ENCODE measurements at regions not wholly inside any gene's neighbourhood (a gene's known extent, or its start where the extent isn't known, plus 50 kb on each side); places are given as distances from the start of the nearest gene placed in this dataset.
"Not testable (repeated sequence)": the region's sequence is repeated elsewhere in the genome, so short reads cannot be mapped to it uniquely, and the experiment has no call there.

GRCh38 chr16:7278636-7279035 lies 54.0 kb upstream of the RBFOX1 start:
- no peak for DNase-seq (ENCODE audit: low spot score)

- no peak for DNase-seq (ENCODE audit: low spot score)
These were observed 60.0 kb upstream of the RBFOX1 start for GRCh38 chr16:7272567-7273158.

GRCh38 chr16:7271486-7271885 lies 61.2 kb upstream of the RBFOX1 start:
- no peak for DNase-seq (ENCODE audit: low spot score)

- no peak for DNase-seq (ENCODE audit: low spot score)
These were observed 61.8 kb upstream of the RBFOX1 start for GRCh38 chr16:7270823-7271222.

- DNase-seq (ENCODE audit: low spot score), result no peak
These were observed 62.6 kb upstream of the RBFOX1 start for GRCh38 chr16:7270006-7270405.

- DNase-seq (ENCODE audit: low spot score), result peak; percentile 59
These were observed 64.5 kb upstream of the RBFOX1 start for GRCh38 chr16:7268182-7268581.

- no peak for DNase-seq (ENCODE audit: low spot score)
These were observed 75.6 kb upstream of the RBFOX1 start for GRCh38 chr16:7257016-7257415.

GRCh38 chr16:7246578-7246977 lies 86.1 kb upstream of the RBFOX1 start:
- peak; percentile 50 for DNase-seq (ENCODE audit: low spot score)

- no peak for DNase-seq (ENCODE audit: low spot score)
These were observed 93.1 kb upstream of the RBFOX1 start for GRCh38 chr16:7239547-7239946.

- DNase-seq (ENCODE audit: low spot score), result no peak
These were observed 95.7 kb upstream of the RBFOX1 start for GRCh38 chr16:7236824-7237410.

GRCh38 chr16:7233975-7234374 lies 98.7 kb upstream of the RBFOX1 start:
- no peak for DNase-seq (ENCODE audit: low spot score)

- no peak for DNase-seq (ENCODE audit: low spot score)
These were observed 100.9 kb upstream of the RBFOX1 start for GRCh38 chr16:7231762-7232161.

GRCh38 chr16:7229433-7230218 lies 103.0 kb upstream of the RBFOX1 start:
- not testable (repeated sequence) for DNase-seq (ENCODE audit: low spot score)

GRCh38 chr16:7227229-7227721 lies 105.4 kb upstream of the RBFOX1 start:
- DNase-seq (ENCODE audit: low spot score), result peak; percentile 58

GRCh38 chr16:7221157-7221556 lies 111.5 kb upstream of the RBFOX1 start:
- no peak for DNase-seq (ENCODE audit: low spot score)

GRCh38 chr16:7218936-7219335 lies 113.7 kb upstream of the RBFOX1 start:
- DNase-seq (ENCODE audit: low spot score), result no peak

GRCh38 chr16:7217797-7218196 lies 114.8 kb upstream of the RBFOX1 start:
- DNase-seq (ENCODE audit: low spot score), result no peak

GRCh38 chr16:7216719-7217118 lies 115.9 kb upstream of the RBFOX1 start:
- no peak for DNase-seq (ENCODE audit: low spot score)

GRCh38 chr16:7211781-7212180 lies 120.9 kb upstream of the RBFOX1 start:
- no peak for DNase-seq (ENCODE audit: low spot score)

GRCh38 chr16:7209598-7209997 lies 123.0 kb upstream of the RBFOX1 start:
- no peak for DNase-seq (ENCODE audit: low spot score)

GRCh38 chr16:7206469-7206868 lies 126.2 kb upstream of the RBFOX1 start:
- no peak for DNase-seq (ENCODE audit: low spot score)

- no peak for DNase-seq (ENCODE audit: low spot score)
These were observed 132.3 kb upstream of the RBFOX1 start for GRCh38 chr16:7200320-7200719.

GRCh38 chr16:7185689-7186088 lies 147.0 kb upstream of the RBFOX1 start:
- no peak for DNase-seq (ENCODE audit: low spot score)

Measured in ecto neural progenitor cell (in vitro differentiated cells).